CD4-positive, alpha-beta memory T cell (primary cell): ENCODE measurements at regions not wholly inside any gene's neighbourhood (a gene's known extent, or its start where the extent isn't known, plus 50 kb on each side); places are given as distances from the start of the nearest gene placed in this dataset.

ENCODE experiments used
- CTCF ChIA-PET: fragments of 350-600 bp; sonication (Branson Sonifier 250); formaldehyde crosslinking; loops from one replicate; lab custom pipeline; 2021; ENCODE audit warnings: inconsistent platforms; ENCODE audit not compliant: partially characterized antibody; lab: Charles Lee
- POLR2A ChIA-PET: fragments of 350-600 bp; sonication (Branson Sonifier 250); formaldehyde crosslinking; loops from one replicate; lab custom pipeline; 2021; ENCODE audit not compliant: partially characterized antibody; lab: Charles Lee
- DNase-seq, 5 donors: peaks; one replicate each; pipeline versions ENCODE4 v3.0.0 to v3.0.0-alpha.2; 2020 to 2022; ENCODE audit warnings: mixed read lengths in 1 of 5
- H3K27ac ChIP-seq: one replicate; pipeline ENCODE4 v1.7.0; 2013; ENCODE audit warnings: low read depth, low read length
- H3K27me3 ChIP-seq: 2 replicates; pipeline ENCODE4 v1.7.0; 2013; ENCODE audit warnings: mild to moderate bottlenecking, low read length, moderate library complexity; ENCODE audit not compliant: insufficient read depth
- H3K36me3 ChIP-seq: 2 replicates; pipeline ENCODE4 v1.7.0; 2013; ENCODE audit warnings: mild to moderate bottlenecking, low read length, moderate library complexity; ENCODE audit not compliant: insufficient read depth
- H3K4me1 ChIP-seq: 2 replicates; pipeline ENCODE4 v1.7.0; 2013; ENCODE audit warnings: mild to moderate bottlenecking, low read length, moderate library complexity; ENCODE audit not compliant: insufficient read depth
- H3K4me3 ChIP-seq, 2 donors: one replicate each; pipeline ENCODE4 v1.7.0; 2013; ENCODE audit warnings: low read length in 2 of 2, mild to moderate bottlenecking in 1 of 2
- H3K9me3 ChIP-seq, 2 donors: one replicate each; pipeline ENCODE4 v1.7.0; 2013; ENCODE audit warnings: low read length in 2 of 2, control low read depth in 1 of 2; ENCODE audit not compliant: control insufficient read depth in 1 of 2
- H3K27ac Mint-ChIP-seq, 7 donors: one replicate each; pipeline ENCODE4 v1.8.0; 2020 to 2021; ENCODE audit warnings: mixed read lengths in 7 of 7, mild to moderate bottlenecking in 6 of 7, inconsistent platforms in 3 of 7, moderate library complexity in 3 of 7
- H3K27me3 Mint-ChIP-seq, 2 donors: one replicate each; pipeline ENCODE4 v1.8.0; 2020 to 2021; ENCODE audit warnings: mixed read lengths in 2 of 2
- H3K36me3 Mint-ChIP-seq, 2 donors: one replicate each; pipeline ENCODE4 v1.8.0; 2020 to 2021; ENCODE audit warnings: mixed read lengths in 2 of 2, inconsistent platforms in 1 of 2, mild to moderate bottlenecking in 1 of 2
- H3K4me1 Mint-ChIP-seq, 4 donors: one replicate each; pipeline ENCODE4 v1.8.0; 2020 to 2021; ENCODE audit warnings: mixed read lengths in 4 of 4, mild to moderate bottlenecking in 1 of 4
- H3K4me3 Mint-ChIP-seq, 8 donors: one replicate each; pipeline ENCODE4 v1.8.0; 2020 to 2021; ENCODE audit warnings: mixed read lengths in 8 of 8, mild to moderate bottlenecking in 7 of 8, moderate library complexity in 6 of 8, inconsistent platforms in 3 of 8
- H3K9me3 Mint-ChIP-seq, 8 donors: one replicate each; pipeline ENCODE4 v1.8.0; 2020 to 2021; ENCODE audit warnings: mixed read lengths in 8 of 8, mild to moderate bottlenecking in 5 of 8, inconsistent platforms in 3 of 8, moderate library complexity in 1 of 8
- intact Hi-C: fragments of 100-400 bp; cut with micrococcal nuclease; formaldehyde crosslinking; loops from one replicate; pipeline ENCODE4 v1.15.1; 2023

DNA sequence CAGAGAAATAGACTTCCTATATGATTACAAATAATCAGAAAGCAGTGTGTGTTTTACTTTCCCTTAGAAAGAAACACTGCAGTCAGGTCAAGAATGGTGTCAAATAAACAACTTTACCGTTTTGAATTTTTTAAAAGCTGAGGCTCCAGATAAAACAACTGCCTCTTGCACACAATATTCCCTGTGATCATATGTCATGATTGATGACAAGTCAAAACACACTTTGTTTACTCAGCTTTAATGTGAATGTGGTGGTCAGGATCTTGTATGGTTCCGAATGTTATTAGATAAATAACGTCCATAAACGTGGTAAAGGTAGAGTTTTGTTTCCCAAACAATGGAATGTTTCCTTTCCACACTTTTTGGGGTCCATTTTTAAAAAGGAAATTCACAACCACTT is 428.4 kb upstream of the MDFIC2 start:
- no peaks in the 10 kb centered on the region for H3K9me3 Mint-ChIP-seq
- no peak overlapping the region for H3K27ac Mint-ChIP-seq
- H3K27me3 Mint-ChIP-seq, result peaks cover 7 to 10% of the 10 kb centered on the region in 2 donors
- H3K4me3 ChIP-seq, result no peak overlapping the region
- POLR2A ChIA-PET, result no interaction called here
- H3K36me3 Mint-ChIP-seq, result no peaks in the 10 kb centered on the region
- H3K36me3 ChIP-seq, result no peaks in the 10 kb centered on the region
- no peaks in the 10 kb centered on the region for H3K9me3 ChIP-seq
- H3K4me1 ChIP-seq, result no peaks in the 10 kb centered on the region
- H3K27ac ChIP-seq, result no peak overlapping the region
- CTCF ChIA-PET, result no interaction called here
- intact Hi-C loops, result no loop called here
- no peaks in the 10 kb centered on the region for H3K27me3 ChIP-seq
- H3K4me3 Mint-ChIP-seq, result no peak overlapping the region
- peaks cover 0 to 3% (median 0%) of the 10 kb centered on the region in 4 donors for H3K4me1 Mint-ChIP-seq
- no peak for DNase-seq

GRCh38 chr3:70740071-70740470 is 427.6 kb upstream of the MDFIC2 start:
- ChIA-PET POLR2A (interaction anchor here (0.7 kb wide), 1 partner anchor 20 kb away, joined by 6 read pairs; no protein-coding TSS in a partner anchor), CTCF (no interaction called here)
- H3K36me3 Mint-ChIP-seq, result no peaks in the 10 kb centered on the region
- peaks cover 0 to 3% (median 0%) of the 10 kb centered on the region in 4 donors for H3K4me1 Mint-ChIP-seq
- H3K4me1 ChIP-seq, result no peaks in the 10 kb centered on the region
- H3K27ac Mint-ChIP-seq, result no peak overlapping the region
- H3K27ac ChIP-seq, result no peak overlapping the region
- no peaks in the 10 kb centered on the region for H3K9me3 Mint-ChIP-seq
- no peak overlapping the region for H3K4me3 ChIP-seq
- H3K36me3 ChIP-seq, result no peaks in the 10 kb centered on the region
- no peaks in the 10 kb centered on the region for H3K27me3 ChIP-seq
- no peak overlapping the region for H3K4me3 Mint-ChIP-seq
- DNase-seq, result no peak
- no peaks in the 10 kb centered on the region for H3K9me3 ChIP-seq
- intact Hi-C loops, result no loop called here
- peaks cover 4 to 10% of the 10 kb centered on the region in 2 donors for H3K27me3 Mint-ChIP-seq

GRCh38 chr3:70738291-70738681 is 425.8 kb upstream of the MDFIC2 start:
- Histone ChIP-seq H3K4me1 (no peaks in the 10 kb centered on the region), H3K4me3 (no peak overlapping the region), H3K36me3 (no peaks in the 10 kb centered on the region), H3K27me3 (no peaks in the 10 kb centered on the region), H3K9me3 (no peaks in the 10 kb centered on the region), H3K27ac (no peak overlapping the region)
- ChIA-PET POLR2A (no interaction called here), CTCF (no interaction called here)
- Mint-ChIP-seq H3K9me3 (peaks cover 0 to 2% (median 0%) of the 10 kb centered on the region in 8 donors), H3K27ac (no peak overlapping the region), H3K36me3 (no peaks in the 10 kb centered on the region), H3K4me3 (no peak overlapping the region), H3K27me3 (peaks cover 4% of the 10 kb centered on the region in 2 donors), H3K4me1 (peaks cover 0 to 3% (median 0%) of the 10 kb centered on the region in 4 donors)
- DNase-seq, result no peak
- intact Hi-C loops, result no loop called here

DNA sequence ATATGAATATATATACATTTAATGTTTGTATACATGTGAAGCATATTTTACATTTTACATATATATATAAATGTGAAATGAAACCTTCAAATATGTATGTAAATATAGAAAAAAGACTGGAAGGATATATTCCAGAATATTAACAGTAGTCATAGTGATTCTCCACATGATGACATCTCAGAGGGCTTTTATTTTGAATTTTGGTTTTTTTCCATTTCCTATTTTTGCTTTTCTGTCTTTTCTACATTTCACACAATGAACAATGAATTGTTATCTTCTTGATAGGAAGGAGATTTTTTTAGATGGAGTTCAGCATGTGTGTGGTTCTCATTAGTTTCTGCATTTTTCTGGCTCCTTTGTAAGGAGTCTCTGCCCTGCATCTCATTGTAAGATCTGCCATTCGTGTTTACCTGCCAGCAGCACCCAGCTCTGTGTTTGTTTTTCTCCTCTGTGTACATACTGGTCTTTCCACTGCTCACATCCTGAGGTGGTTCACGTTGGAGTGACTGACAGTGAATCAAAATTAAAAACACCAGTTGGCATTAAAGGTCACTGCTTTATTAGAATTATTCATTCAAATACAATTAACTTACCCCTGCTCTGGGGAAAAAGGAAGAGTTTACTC is 425.3 kb upstream of the MDFIC2 start:
- Histone ChIP-seq H3K4me1 (no peaks in the 10 kb centered on the region), H3K27ac (no peak overlapping the region), H3K9me3 (no peaks in the 10 kb centered on the region), H3K27me3 (no peaks in the 10 kb centered on the region), H3K4me3 (no peak overlapping the region), H3K36me3 (no peaks in the 10 kb centered on the region)
- H3K36me3 Mint-ChIP-seq, result no peaks in the 10 kb centered on the region
- peaks cover 0 to 2% (median 0%) of the 10 kb centered on the region in 8 donors for H3K9me3 Mint-ChIP-seq
- ChIA-PET POLR2A (no interaction called here), CTCF (no interaction called here)
- intact Hi-C loops, result no loop called here
- no peak for DNase-seq
- no peak overlapping the region for H3K27ac Mint-ChIP-seq
- no peak overlapping the region for H3K4me3 Mint-ChIP-seq
- H3K27me3 Mint-ChIP-seq, result peaks cover 4% of the 10 kb centered on the region in 2 donors
- peaks cover 0 to 3% (median 0%) of the 10 kb centered on the region in 4 donors for H3K4me1 Mint-ChIP-seq

GRCh38 chr3:70736009-70736408 is 423.6 kb upstream of the MDFIC2 start:
- Mint-ChIP-seq H3K4me1 (peaks cover 0 to 3% (median 0%) of the 10 kb centered on the region in 4 donors), H3K27me3 (peaks cover 3 to 6% of the 10 kb centered on the region in 2 donors), H3K4me3 (no peak overlapping the region), H3K9me3 (peaks cover 0 to 2% (median 0%) of the 10 kb centered on the region in 8 donors), H3K27ac (no peak overlapping the region), H3K36me3 (no peaks in the 10 kb centered on the region)
- H3K4me3 ChIP-seq, result no peak overlapping the region
- intact Hi-C loops, result no loop called here
- no peaks in the 10 kb centered on the region for H3K4me1 ChIP-seq
- POLR2A ChIA-PET, result no interaction called here
- no peaks in the 10 kb centered on the region for H3K27me3 ChIP-seq
- DNase-seq, result no peak
- H3K27ac ChIP-seq, result no peak overlapping the region
- CTCF ChIA-PET, result no interaction called here
- H3K9me3 ChIP-seq, result no peaks in the 10 kb centered on the region
- no peaks in the 10 kb centered on the region for H3K36me3 ChIP-seq

GRCh38 chr3:70734756-70735155 is 422.3 kb upstream of the MDFIC2 start:
- POLR2A ChIA-PET, result no interaction called here
- no peak for DNase-seq
- no peaks in the 10 kb centered on the region for H3K9me3 ChIP-seq
- Mint-ChIP-seq H3K4me3 (no peak overlapping the region), H3K9me3 (peaks cover 0 to 2% (median 0%) of the 10 kb centered on the region in 8 donors), H3K36me3 (no peaks in the 10 kb centered on the region), H3K4me1 (peaks cover 0 to 3% (median 0%) of the 10 kb centered on the region in 4 donors), H3K27me3 (peaks cover 3 to 6% of the 10 kb centered on the region in 2 donors), H3K27ac (no peak overlapping the region)
- intact Hi-C loops, result no loop called here
- H3K4me3 ChIP-seq, result no peak overlapping the region
- no peaks in the 10 kb centered on the region for H3K27me3 ChIP-seq
- H3K36me3 ChIP-seq, result no peaks in the 10 kb centered on the region
- no peaks in the 10 kb centered on the region for H3K4me1 ChIP-seq
- no peak overlapping the region for H3K27ac ChIP-seq
- CTCF ChIA-PET, result no interaction called here

- Mint-ChIP-seq H3K36me3 (no peaks in the 10 kb centered on the region), H3K9me3 (peaks cover 0 to 2% (median 0%) of the 10 kb centered on the region in 8 donors), H3K4me1 (no peaks in the 10 kb centered on the region), H3K27me3 (peaks cover 1 to 7% of the 10 kb centered on the region in 2 donors), H3K27ac (no peak overlapping the region), H3K4me3 (no peak overlapping the region)
- Histone ChIP-seq H3K9me3 (no peaks in the 10 kb centered on the region), H3K4me3 (no peak overlapping the region), H3K36me3 (no peaks in the 10 kb centered on the region), H3K27me3 (no peaks in the 10 kb centered on the region), H3K4me1 (no peaks in the 10 kb centered on the region), H3K27ac (no peak overlapping the region)
- POLR2A ChIA-PET, result no interaction called here
- CTCF ChIA-PET, result no interaction called here
- no peak for DNase-seq
- intact Hi-C loops, result no loop called here
Observed at GRCh38 chr3:70731046-70731445, 418.6 kb upstream of the MDFIC2 start.
